ENCODE measurements at regions not wholly inside any gene's neighbourhood (a gene's known extent, or its start where the extent isn't known, plus 50 kb on each side); places are given as distances from the start of the nearest gene placed in this dataset.

DNA sequence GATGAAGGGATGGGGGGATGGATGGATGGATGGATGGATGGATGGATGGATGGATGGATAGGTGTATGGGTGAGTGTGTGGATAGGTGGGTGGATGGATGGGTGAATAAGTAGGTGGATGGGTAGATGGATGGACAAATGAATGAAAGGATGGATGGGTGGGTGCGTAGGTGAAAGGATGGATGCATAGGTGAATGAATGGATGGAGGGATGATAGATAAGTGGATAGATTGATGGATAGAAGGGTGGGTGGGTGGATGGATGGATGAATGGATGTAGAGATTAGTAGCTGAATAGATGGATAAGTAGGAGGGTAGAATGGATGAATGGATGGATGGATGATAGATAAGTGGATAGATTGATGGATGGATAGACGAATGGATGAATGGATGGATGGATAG, 152.7 kb downstream of the MN1 start:
- TF ChIP-seq TCF4 (CRISPR knock-in tag; IDR thresholded peaks at IDR 0.05; ENCODE audit: borderline replicate concordance) (no peak), TOX (CRISPR knock-in tag; IDR thresholded peaks at IDR 0.05; ENCODE audit: borderline replicate concordance) (no peak), PPARA (CRISPR knock-in tag; IDR thresholded peaks at IDR 0.05; ENCODE audit: borderline replicate concordance) (no peak), ARNTL (CRISPR knock-in tag; IDR thresholded peaks at IDR 0.05; ENCODE audit: borderline replicate concordance, low read depth) (no peak), ZNF8 (CRISPR knock-in tag; IDR thresholded peaks at IDR 0.05) (no peak), ZFP3 (CRISPR knock-in tag; IDR thresholded peaks at IDR 0.05) (no peak), RARB (CRISPR knock-in tag; IDR thresholded peaks at IDR 0.05) (no peak)
- TF ChIP-seq, protein P1, sequence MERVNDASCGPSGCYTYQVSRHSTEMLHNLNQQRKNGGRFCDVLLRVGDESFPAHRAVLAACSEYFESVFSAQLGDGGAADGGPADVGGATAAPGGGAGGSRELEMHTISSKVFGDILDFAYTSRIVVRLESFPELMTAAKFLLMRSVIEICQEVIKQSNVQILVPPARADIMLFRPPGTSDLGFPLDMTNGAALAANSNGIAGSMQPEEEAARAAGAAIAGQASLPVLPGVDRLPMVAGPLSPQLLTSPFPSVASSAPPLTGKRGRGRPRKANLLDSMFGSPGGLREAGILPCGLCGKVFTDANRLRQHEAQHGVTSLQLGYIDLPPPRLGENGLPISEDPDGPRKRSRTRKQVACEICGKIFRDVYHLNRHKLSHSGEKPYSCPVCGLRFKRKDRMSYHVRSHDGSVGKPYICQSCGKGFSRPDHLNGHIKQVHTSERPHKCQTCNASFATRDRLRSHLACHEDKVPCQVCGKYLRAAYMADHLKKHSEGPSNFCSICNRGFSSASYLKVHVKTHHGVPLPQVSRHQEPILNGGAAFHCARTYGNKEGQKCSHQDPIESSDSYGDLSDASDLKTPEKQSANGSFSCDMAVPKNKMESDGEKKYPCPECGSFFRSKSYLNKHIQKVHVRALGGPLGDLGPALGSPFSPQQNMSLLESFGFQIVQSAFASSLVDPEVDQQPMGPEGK (CRISPR knock-in tag; IDR thresholded peaks at IDR 0.05; ENCODE audit: borderline replicate concordance): no peak
- TF ChIP-seq, protein P2, sequence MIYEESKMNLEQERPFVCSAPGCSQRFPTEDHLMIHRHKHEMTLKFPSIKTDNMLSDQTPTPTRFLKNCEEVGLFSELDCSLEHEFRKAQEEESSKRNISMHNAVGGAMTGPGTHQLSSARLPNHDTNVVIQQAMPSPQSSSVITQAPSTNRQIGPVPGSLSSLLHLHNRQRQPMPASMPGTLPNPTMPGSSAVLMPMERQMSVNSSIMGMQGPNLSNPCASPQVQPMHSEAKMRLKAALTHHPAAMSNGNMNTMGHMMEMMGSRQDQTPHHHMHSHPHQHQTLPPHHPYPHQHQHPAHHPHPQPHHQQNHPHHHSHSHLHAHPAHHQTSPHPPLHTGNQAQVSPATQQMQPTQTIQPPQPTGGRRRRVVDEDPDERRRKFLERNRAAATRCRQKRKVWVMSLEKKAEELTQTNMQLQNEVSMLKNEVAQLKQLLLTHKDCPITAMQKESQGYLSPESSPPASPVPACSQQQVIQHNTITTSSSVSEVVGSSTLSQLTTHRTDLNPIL (CRISPR knock-in tag; IDR thresholded peaks at IDR 0.05; ENCODE audit: low read depth): no peak
- TF ChIP-seq, protein P3, sequence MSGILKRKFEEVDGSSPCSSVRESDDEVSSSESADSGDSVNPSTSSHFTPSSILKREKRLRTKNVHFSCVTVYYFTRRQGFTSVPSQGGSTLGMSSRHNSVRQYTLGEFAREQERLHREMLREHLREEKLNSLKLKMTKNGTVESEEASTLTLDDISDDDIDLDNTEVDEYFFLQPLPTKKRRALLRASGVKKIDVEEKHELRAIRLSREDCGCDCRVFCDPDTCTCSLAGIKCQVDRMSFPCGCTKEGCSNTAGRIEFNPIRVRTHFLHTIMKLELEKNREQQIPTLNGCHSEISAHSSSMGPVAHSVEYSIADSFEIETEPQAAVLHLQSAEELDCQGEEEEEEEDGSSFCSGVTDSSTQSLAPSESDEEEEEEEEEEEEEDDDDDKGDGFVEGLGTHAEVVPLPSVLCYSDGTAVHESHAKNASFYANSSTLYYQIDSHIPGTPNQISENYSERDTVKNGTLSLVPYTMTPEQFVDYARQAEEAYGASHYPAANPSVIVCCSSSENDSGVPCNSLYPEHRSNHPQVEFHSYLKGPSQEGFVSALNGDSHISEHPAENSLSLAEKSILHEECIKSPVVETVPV (CRISPR knock-in tag; IDR thresholded peaks at IDR 0.05): no peak
